GM23338 (cell line): ENCODE measurements at regions not wholly inside any gene's neighbourhood (a gene's known extent, or its start where the extent isn't known, plus 50 kb on each side); places are given as distances from the start of the nearest gene placed in this dataset.

ENCODE experiments used
- ATAC-seq: fragments of 200-7000 bp; cut with Tn5 transposase; 3 replicates; pipeline ENCODE4 v1.9.1; 2020
- DNase-seq: peaks from one replicate; pipeline ENCODE4 v3.0.0-alpha.2; 2015; ENCODE audit warnings: low spot score
- H2AFZ ChIP-seq: fragments of 200-600 bp; sonication (generic); 2 replicates; pipeline ENCODE4 v1.8.0; 2016; ENCODE audit warnings: antibody characterized with exemption, mild to moderate bottlenecking, moderate library complexity
- H3F3A ChIP-seq: fragments of 200-600 bp; sonication (generic); replicated peaks from 2 replicates; pipeline ENCODE4 v1.8.0; 2017; ENCODE audit warnings: antibody characterized with exemption, mixed run types, low read depth
- H3K27ac ChIP-seq: fragments of 200-600 bp; sonication (generic); 2 replicates; pipeline ENCODE4 v1.6.1; 2016; ENCODE audit warnings: low read depth
- H3K27me3 ChIP-seq: fragments of 200-600 bp; sonication (generic); 2 replicates; pipeline ENCODE4 v1.8.0; 2016; ENCODE audit warnings: mild to moderate bottlenecking, mixed run types, moderate library complexity; ENCODE audit not compliant: insufficient read depth
- H3K36me3 ChIP-seq: fragments of 200-600 bp; sonication (generic); 2 replicates; pipeline ENCODE4 v1.8.0; 2016; ENCODE audit warnings: mild to moderate bottlenecking; ENCODE audit not compliant: insufficient read depth
- H3K4me1 ChIP-seq: fragments of 200-600 bp; sonication (generic); 2 replicates; pipeline ENCODE4 v1.8.0; 2016; ENCODE audit warnings: mild to moderate bottlenecking, moderate library complexity; ENCODE audit not compliant: insufficient read depth
- H3K4me2 ChIP-seq: fragments of 200-600 bp; sonication (generic); 2 replicates; pipeline ENCODE4 v1.7.1; 2017; ENCODE audit warnings: mixed run types
- H3K4me3 ChIP-seq: fragments of 200-600 bp; sonication (generic); 2 replicates; pipeline ENCODE4 v1.6.1; 2016; ENCODE audit warnings: mixed run types
- H3K79me2 ChIP-seq: fragments of 200-600 bp; sonication (generic); replicated peaks from 2 replicates; pipeline ENCODE4 v1.8.0; 2017; ENCODE audit warnings: mild to moderate bottlenecking; ENCODE audit not compliant: insufficient read depth
- H3K9me2 ChIP-seq: fragments of 200-600 bp; sonication (generic); 2 replicates; pipeline ENCODE4 v1.8.0; 2017; ENCODE audit not compliant: insufficient read depth
- H4K20me1 ChIP-seq: fragments of 200-600 bp; sonication (generic); replicated peaks from 2 replicates; pipeline ENCODE4 v1.8.0; 2017; ENCODE audit warnings: mild to moderate bottlenecking; ENCODE audit not compliant: insufficient read depth
- H3K27ac Mint-ChIP-seq: 2 replicates; pipeline ENCODE4 v1.8.0; 2020; ENCODE audit warnings: inconsistent platforms, mild to moderate bottlenecking, moderate library complexity, mixed read lengths
- H3K27me3 Mint-ChIP-seq: 3 replicates; pipeline ENCODE4 v1.8.0; 2022; ENCODE audit warnings: low read depth, mild to moderate bottlenecking, moderate library complexity, mixed read lengths, inconsistent platforms; ENCODE audit not compliant: insufficient read depth, poor library complexity
- H3K36me3 Mint-ChIP-seq: 3 replicates; pipeline ENCODE4 v1.8.0; 2021; ENCODE audit warnings: low read depth, mild to moderate bottlenecking, inconsistent platforms, moderate library complexity, mixed read lengths
- H3K4me1 Mint-ChIP-seq: 3 replicates; pipeline ENCODE4 v1.8.0; 2020; ENCODE audit warnings: mild to moderate bottlenecking, inconsistent platforms, mixed read lengths
- H3K4me3 Mint-ChIP-seq: 3 replicates; pipeline ENCODE4 v1.8.0; 2021; ENCODE audit warnings: moderate library complexity, mild to moderate bottlenecking, inconsistent platforms, mixed read lengths
- H3K9me3 Mint-ChIP-seq: 3 replicates; pipeline ENCODE4 v1.8.0; 2020; ENCODE audit warnings: moderate library complexity, mild to moderate bottlenecking, inconsistent platforms, mixed read lengths
- CREB1 ChIP-seq: fragments of 250-450 bp; sonication (Bioruptor Pico); IDR thresholded peaks from 2 replicates; pipeline ENCODE4 v1.5.0; 2020; ENCODE audit warnings: low read depth, mild to moderate bottlenecking, moderate library complexity
- ETS1 ChIP-seq: IDR thresholded peaks from 2 replicates; pipeline ENCODE4 v1.6.1; 2016; ENCODE audit warnings: antibody characterized with exemption
- NANOG ChIP-seq: IDR thresholded peaks from 2 replicates; pipeline ENCODE4 v1.6.1; 2016; ENCODE audit warnings: antibody characterized with exemption, borderline replicate concordance
- POLR2AphosphoS5 ChIP-seq: IDR thresholded peaks from 2 replicates; pipeline ENCODE4 v1.6.1; 2016; ENCODE audit warnings: antibody characterized with exemption, low read depth
- STAT1 ChIP-seq: IDR thresholded peaks from one replicate; pipeline ENCODE4 v1.6.1; 2016; ENCODE audit warnings: antibody characterized with exemption; ENCODE audit not compliant: unreplicated experiment
- ZNF114 ChIP-seq: fragments of 250-450 bp; sonication (Bioruptor Pico); IDR thresholded peaks from 2 replicates; pipeline ENCODE4 v1.5.0; 2020; ENCODE audit warnings: mild to moderate bottlenecking, moderate library complexity
- ZNF462 ChIP-seq: fragments of 250-450 bp; sonication (Bioruptor Pico); IDR thresholded peaks from 2 replicates; pipeline ENCODE4 v1.5.0; 2020; ENCODE audit warnings: mild to moderate bottlenecking, moderate library complexity

GRCh38 chr14:61930101-61930857 lies 168.1 kb downstream of the SNAPC1 start:
- ATAC-seq: peak; percentile 66
- H3K4me3 ChIP-seq: no peak overlapping the region
- H3K4me2 ChIP-seq: peak overlapping the region; percentile 40

More at GRCh38 chr14:61930101-61930857, 168.1 kb downstream of the SNAPC1 start:
- no peak overlapping the region for H2AFZ ChIP-seq
- H3K9me2 ChIP-seq: no peaks in the 10 kb centered on the region; the same call in 1 of the 2 replicates
- Mint-ChIP-seq H3K4me3 (peak overlapping the region; percentile 21; the same call in 1 of the 3 replicates), H3K27me3 (no peaks in the 10 kb centered on the region), H3K27ac (no peak overlapping the region), H3K36me3 (no peaks in the 10 kb centered on the region), H3K4me1 (peaks cover 62% of the 10 kb centered on the region), H3K9me3 (no peaks in the 10 kb centered on the region)
- peaks cover 41% of the 10 kb centered on the region for H3K4me1 ChIP-seq
- TF ChIP-seq ETS1 (no peak), CREB1 (CRISPR knock-in tag) (peak; percentile 10; the same call in 1 of the 2 replicates), ZNF114 (CRISPR knock-in tag) (peak; percentile 78; the same call in 1 of the 2 replicates), NANOG (peak; percentile 93), POLR2AphosphoS5 (no peak), ZNF462 (peak; percentile 69; the same call in 1 of the 2 replicates), STAT1 (no peak)
- no peaks in the 10 kb centered on the region for H3K36me3 ChIP-seq
- H3K27ac ChIP-seq: no peak overlapping the region
- no peaks in the 10 kb centered on the region for H3K27me3 ChIP-seq
- H3F3A ChIP-seq: no peaks in the 10 kb centered on the region
- no peaks in the 10 kb centered on the region for H3K79me2 ChIP-seq
- H4K20me1 ChIP-seq: no peaks in the 10 kb centered on the region
- peak; percentile 57 for DNase-seq
